ENCODE measurements at regions not wholly inside any gene's neighbourhood (a gene's known extent, or its start where the extent isn't known, plus 50 kb on each side); places are given as distances from the start of the nearest gene placed in this dataset.

- no peak for TF ChIP-seq POLR2A (IDR thresholded peaks at IDR 0.05)
- TF ChIP-seq POLR2AphosphoS5 (IDR thresholded peaks at IDR 0.05) = no peak
- TF ChIP-seq, protein P1, sequence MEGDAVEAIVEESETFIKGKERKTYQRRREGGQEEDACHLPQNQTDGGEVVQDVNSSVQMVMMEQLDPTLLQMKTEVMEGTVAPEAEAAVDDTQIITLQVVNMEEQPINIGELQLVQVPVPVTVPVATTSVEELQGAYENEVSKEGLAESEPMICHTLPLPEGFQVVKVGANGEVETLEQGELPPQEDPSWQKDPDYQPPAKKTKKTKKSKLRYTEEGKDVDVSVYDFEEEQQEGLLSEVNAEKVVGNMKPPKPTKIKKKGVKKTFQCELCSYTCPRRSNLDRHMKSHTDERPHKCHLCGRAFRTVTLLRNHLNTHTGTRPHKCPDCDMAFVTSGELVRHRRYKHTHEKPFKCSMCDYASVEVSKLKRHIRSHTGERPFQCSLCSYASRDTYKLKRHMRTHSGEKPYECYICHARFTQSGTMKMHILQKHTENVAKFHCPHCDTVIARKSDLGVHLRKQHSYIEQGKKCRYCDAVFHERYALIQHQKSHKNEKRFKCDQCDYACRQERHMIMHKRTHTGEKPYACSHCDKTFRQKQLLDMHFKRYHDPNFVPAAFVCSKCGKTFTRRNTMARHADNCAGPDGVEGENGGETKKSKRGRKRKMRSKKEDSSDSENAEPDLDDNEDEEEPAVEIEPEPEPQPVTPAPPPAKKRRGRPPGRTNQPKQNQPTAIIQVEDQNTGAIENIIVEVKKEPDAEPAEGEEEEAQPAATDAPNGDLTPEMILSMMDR (IDR thresholded peaks at IDR 0.05) = no peak
- Histone ChIP-seq H3K4me1 (no peaks in the 10 kb centered on the region), H3K36me3 (no peaks in the 10 kb centered on the region), H3K27ac (no peak overlapping the region), H3K27me3 (no peaks in the 10 kb centered on the region), H3K4me3 (no peak overlapping the region), H3K9me3 (no peaks in the 10 kb centered on the region)
- intact Hi-C loops (cut with DNase I; ENCODE audit: low total_unique reads) = no loop called here
- no peak for DNase-seq (ENCODE audit: low spot score in 2 of 2)
Observed at GRCh38 chr18:42530276-42530675, 575.2 kb downstream of the PIK3C3 start.

DNA sequence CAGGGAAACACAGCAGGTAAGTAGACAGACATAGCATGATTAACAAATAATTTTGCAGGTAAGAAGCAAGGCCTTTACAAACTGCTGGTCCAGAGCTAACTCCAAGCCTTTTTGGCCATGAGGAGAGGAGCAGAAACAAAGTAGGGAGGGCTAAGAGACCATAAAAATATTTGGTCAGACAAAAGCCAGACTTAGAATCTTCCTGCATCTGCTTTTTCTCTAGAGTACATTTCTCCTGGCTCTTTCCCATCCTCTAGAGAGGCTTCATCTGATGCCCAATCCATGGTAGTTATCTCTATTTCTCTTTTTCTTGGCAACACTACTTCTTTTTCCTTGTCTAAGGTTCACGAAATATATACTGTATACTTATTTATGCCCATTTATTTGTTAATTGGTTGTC, 577.1 kb downstream of the PIK3C3 start:
- Histone ChIP-seq H3K36me3 (no peaks in the 10 kb centered on the region), H3K4me1 (no peaks in the 10 kb centered on the region), H3K4me3 (no peak overlapping the region), H3K27me3 (no peaks in the 10 kb centered on the region), H3K9me3 (no peaks in the 10 kb centered on the region), H3K27ac (no peak overlapping the region)
- intact Hi-C loops (cut with DNase I; ENCODE audit: low total_unique reads) = no loop called here
- TF ChIP-seq POLR2A (IDR thresholded peaks at IDR 0.05) (no peak), POLR2AphosphoS5 (IDR thresholded peaks at IDR 0.05) (no peak)
- TF ChIP-seq, protein P1 (IDR thresholded peaks at IDR 0.05) = no peak
- DNase-seq (ENCODE audit: low spot score in 2 of 2) = no peak

GRCh38 chr18:42533009-42533575, 578.1 kb downstream of the PIK3C3 start:
- no peaks in the 10 kb centered on the region for H3K27me3 ChIP-seq
- no peak overlapping the region for H3K27ac ChIP-seq
- TF ChIP-seq, protein P1 (IDR thresholded peaks at IDR 0.05) = no peak
- no peak for TF ChIP-seq POLR2AphosphoS5 (IDR thresholded peaks at IDR 0.05)
- H3K4me3 ChIP-seq = no peak overlapping the region
- DNase-seq (ENCODE audit: low spot score in 2 of 2) = no peak
- intact Hi-C loops (cut with DNase I; ENCODE audit: low total_unique reads) = no loop called here
- H3K4me1 ChIP-seq = no peaks in the 10 kb centered on the region
- H3K9me3 ChIP-seq = no peaks in the 10 kb centered on the region
- H3K36me3 ChIP-seq = no peaks in the 10 kb centered on the region

DNA sequence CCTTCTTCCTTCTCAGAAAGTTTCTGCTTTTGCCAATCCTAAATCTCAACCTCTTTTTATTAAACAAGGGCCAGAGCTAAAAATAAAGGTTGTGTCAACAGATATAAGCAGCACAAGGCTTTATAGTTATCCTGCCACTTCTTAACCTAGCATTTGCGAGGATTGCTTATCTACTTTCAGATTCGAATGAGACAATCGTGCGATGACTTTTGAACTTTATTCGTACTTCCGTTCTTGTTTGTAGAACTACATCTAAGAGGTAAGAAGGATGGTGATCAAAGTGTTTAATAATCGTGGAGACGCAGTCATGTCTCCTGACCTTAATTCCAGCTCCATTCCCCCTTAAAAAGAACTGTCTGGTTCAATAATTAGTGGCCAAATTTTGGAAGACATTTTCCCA, 578.6 kb downstream of the PIK3C3 start:
- Histone ChIP-seq H3K4me1 (no peaks in the 10 kb centered on the region), H3K27me3 (no peaks in the 10 kb centered on the region), H3K36me3 (no peaks in the 10 kb centered on the region), H3K9me3 (no peaks in the 10 kb centered on the region), H3K27ac (no peak overlapping the region), H3K4me3 (no peak overlapping the region)
- no peak for DNase-seq (ENCODE audit: low spot score in 2 of 2)
- intact Hi-C loops (cut with DNase I; ENCODE audit: low total_unique reads) = no loop called here
- TF ChIP-seq POLR2AphosphoS5 (IDR thresholded peaks at IDR 0.05) (no peak), POLR2A (IDR thresholded peaks at IDR 0.05) (no peak)
- TF ChIP-seq, protein P1 (IDR thresholded peaks at IDR 0.05) = no peak

DNA sequence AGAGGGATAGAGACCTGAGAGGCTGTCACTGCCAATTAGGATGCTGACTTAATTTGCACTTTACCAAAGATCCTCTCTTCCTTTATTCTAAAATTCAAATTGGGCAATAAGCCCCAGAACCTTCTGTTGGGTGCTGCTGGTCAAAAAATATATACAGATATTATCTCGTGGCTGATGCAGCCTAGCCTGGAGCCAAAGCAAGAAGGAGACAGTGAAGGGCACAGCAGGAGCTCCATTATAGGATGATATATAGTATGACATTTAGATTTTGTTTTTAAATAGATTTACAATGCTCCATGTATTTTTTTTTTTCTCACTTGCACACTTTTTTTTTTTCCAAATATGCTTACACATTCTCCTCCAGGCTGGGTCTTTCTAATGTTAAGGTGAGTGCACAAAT, 579.3 kb downstream of the PIK3C3 start:
- TF ChIP-seq POLR2A (IDR thresholded peaks at IDR 0.05) = no peak
- TF ChIP-seq, protein P1 (IDR thresholded peaks at IDR 0.05) = no peak
- no peak for TF ChIP-seq POLR2AphosphoS5 (IDR thresholded peaks at IDR 0.05)
- Histone ChIP-seq H3K4me3 (no peak overlapping the region), H3K4me1 (no peaks in the 10 kb centered on the region), H3K27me3 (no peaks in the 10 kb centered on the region), H3K27ac (no peak overlapping the region), H3K36me3 (no peaks in the 10 kb centered on the region), H3K9me3 (no peaks in the 10 kb centered on the region)
- DNase-seq (ENCODE audit: low spot score in 2 of 2) = no peak
- intact Hi-C loops (cut with DNase I; ENCODE audit: low total_unique reads) = no loop called here

Measured in breast epithelium (tissue), 4 donors.